Stimulated activated CD4-positive, alpha-beta T cell treated with anti-CD3 and anti-CD28 coated beads, TNF-alpha, amount 100 ng/mL, for 4 hours (primary cell): ENCODE measurements at regions not wholly inside any gene's neighbourhood (a gene's known extent, or its start where the extent isn't known, plus 50 kb on each side); places are given as distances from the start of the nearest gene placed in this dataset.
"Not testable (repeated sequence)": the region's sequence is repeated elsewhere in the genome, so short reads cannot be mapped to it uniquely, and the experiment has no call there.

Experiments
- DNase-seq, 3 experiments: peaks; one replicate each; pipeline ENCODE4 v3.0.0-alpha.2; 2020; ENCODE audit warnings: low read depth in 3 of 3

DNA sequence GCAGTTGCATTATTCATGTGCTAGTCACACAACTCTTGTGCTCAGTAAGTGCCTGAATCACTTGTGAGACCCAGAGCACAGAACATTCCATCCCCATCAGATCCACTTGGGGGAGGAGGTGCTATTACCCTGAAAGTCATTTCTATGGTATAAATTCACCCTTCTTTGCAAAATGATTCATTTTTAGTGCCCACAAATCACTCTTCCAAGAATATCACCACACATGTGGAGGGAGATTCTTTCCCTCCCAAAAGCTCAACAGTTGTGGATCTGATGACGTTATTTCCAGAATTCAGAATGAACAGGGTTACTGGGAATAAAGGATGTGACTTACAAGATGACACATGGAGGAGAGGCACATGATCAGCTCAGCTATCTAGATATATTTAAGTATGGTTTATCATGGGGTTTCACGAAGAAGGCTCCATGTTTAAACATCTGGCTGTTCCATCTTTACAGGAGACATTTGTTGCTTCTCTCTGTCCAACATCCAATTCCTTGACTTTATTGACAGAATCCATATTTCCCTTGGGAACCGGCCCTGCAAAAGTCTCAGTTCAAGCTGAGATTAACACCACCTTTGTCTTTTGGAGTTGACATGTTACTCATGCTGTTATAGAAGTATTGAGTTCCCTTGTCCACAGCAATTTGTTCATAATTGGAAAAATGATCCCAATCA lies 214.2 kb upstream of the PROK2 start:
- DNase-seq: no peak

DNA sequence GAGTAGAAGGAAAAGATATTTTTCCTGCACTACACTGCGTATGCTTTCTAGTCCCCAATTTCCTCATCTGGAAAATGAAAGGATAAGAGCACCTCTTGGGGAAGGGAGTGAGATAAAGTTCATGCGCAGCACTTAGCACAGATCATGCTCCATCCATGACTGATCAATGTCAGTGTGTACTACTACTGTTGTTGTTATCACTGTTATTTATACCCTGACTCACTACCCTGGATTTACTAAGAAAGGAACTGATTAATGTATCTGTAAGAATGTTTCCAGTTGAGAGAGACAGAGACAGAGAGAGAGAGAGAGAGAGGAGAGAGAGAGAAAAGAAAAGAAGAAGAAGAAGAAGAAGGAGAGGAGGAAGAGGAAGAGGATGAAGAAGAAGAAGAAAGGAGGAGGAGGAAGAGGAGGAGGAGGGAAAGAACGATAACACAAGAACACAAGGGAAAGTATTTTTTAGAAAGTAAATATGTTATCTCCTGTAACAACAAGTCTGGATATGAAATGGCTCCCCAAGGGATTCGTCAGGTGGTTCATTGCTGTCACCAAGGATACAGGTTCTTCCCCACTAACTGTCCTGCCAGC lies 212.2 kb upstream of the PROK2 start:
- no peak for DNase-seq

DNA sequence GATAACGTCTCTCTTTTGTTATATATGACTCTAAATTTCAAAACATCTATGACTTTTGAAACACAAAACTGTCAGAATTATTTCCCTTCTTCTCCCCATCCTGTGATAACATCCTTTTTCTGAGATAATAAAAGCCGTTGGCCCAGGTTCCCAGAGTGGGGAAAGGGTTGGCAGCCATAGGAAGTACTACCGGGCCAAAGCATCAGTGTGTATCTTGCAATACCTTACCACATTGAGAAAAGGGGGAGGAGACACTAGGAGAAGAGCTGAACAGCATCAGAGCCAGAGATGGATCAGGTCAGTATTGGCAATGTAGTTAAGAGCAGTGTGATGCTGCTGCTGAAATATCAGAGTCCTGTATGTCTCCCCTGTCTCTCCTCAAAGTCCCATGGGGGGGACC lies 210.0 kb upstream of the PROK2 start:
- no peak for DNase-seq

DNA sequence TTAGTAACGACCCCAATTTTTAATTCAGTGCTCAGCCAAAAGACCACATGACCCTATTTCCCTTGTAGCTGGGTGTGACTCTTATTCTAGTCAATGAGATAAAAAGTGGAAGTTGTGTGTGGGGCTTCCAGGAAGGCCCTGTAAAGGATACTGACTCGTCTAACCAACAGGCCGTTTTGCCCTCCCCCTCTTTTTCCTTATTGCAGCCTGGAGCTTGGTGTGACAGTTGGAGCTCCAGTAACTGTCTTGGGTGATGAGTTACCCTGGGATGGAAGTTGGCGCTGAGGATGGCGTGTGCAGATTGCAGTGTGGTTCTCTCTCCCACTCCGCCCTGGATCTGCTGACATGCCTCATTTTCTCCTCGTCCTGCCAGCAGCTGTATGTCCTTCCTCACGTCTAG lies 209.3 kb upstream of the PROK2 start:
- no peak for DNase-seq

DNA sequence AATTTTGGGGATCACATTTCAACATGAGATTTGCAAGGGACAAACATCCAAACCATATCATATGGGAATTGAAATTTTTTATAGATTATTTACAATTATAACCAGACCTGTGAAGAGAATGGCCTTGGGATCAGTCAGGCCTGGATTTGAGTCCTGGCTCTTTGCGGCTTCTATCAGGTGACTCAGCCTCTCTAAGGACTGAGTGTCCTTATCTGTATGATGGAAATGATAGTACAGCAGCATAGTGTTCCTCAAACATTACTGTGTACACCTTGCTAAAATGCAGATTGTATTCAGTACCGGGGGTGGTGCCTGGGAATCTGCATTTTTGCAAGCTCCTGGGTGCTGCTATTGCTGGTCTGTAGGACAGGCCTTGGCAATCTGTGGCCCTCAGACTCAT lies 206.7 kb upstream of the PROK2 start:
- no peak for DNase-seq

DNA sequence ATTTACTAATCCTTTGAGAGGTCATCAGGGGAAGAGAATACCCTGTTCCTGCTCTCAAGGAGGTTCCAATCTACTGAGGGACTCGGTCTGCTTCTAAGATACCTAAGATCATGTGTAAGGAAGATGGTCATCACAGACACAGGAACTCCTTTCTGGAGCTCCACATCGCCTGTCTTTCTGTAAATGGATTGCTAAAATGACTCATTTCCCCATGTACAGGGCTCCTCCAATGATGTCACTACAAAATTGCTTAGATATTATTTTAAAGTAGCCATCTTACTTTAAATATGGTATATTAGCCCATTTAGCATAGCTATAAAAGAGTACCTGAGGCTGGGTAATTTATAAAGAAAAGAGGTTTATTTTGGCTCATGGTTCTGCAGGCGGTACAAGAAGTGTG lies 206.1 kb upstream of the PROK2 start:
- no peak for DNase-seq

DNA sequence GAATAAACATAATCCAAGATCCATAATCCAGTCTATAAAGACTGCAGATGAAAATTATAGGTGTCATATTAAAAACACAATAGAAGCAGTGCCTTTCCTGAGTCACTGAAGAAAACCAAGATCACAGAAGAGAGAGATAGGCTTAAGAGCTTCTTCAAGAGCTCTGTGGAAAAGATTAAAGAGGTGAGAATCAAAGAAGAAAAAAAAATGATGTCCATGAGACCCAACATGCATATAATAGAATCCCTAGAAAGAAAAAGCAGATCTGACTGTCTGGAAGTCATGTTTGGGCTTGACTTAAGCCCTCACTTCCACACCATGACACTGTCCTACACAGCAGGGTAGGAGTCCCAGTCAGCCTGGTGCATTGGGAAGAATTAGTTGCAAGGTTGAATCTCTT lies 205.6 kb upstream of the PROK2 start:
- DNase-seq: no peak

DNA sequence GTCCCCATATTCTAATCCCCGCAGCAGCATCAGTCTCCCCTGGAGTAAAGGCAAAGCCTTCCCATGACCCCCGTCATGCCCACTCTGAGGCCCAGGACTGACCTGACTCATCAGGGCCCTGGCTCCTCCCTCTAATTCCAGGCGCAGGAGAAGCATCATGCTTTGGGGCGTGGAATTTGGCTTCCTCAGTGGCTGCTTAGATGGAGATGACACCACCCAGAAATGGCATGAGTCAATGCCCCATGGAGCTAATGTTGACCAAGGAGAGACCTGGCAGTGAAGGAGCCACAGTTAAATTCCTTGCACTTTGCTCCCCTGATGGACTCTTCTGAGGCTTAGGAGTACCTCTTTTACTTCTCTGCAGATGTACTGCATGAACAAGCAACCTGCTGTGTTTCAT lies 204.2 kb upstream of the PROK2 start:
- no peak for DNase-seq

DNA sequence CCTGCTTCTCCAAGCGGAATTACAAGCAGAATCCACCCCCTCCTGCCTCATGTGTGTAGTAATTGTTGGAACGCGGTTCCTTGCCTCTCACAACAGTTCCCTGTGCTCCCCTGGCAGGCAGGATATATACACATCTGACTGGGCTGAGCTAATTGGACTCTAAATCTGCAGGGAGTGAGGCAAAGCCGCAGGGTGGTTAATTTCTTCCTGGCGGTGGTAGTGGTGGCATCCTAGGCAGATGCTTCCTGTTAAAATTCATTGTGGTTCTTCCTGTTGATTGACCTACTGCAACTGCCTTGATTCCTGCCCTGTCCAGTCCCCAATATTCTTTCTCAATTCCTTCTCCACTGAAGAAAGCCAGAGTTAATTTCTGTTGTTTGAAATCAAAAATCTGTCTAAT lies 202.9 kb upstream of the PROK2 start:
- DNase-seq: no peak

DNA sequence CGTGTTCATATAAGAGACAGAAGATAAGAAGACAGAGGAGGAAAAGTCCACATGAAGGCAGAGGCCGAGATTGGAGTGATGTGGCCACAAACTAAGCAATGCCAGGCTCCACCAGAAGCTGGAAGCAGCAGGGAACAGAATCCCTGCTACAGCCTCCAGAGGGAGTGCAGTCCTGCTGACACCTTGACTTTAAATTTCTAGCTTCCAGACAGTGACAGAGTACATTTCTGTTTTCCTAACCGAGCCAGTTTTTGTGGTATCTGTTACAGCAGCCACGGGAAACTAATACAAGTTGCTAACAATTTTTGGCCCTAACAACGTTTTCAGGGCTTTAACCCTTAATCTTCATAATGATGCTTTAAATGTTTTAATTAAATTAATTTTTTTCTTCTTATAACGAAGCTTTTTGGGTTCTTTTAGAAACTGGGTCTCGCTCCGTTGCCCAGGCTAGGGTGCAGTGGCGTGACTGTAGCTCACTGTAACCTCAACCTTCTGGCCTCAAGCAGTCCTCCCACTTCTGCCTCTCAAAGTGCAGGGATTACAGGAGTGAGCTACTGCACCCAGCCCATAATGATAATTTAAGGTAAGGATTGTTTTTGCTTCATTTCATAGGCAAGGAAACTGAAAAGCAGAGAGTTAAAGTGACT lies 202.3 kb upstream of the PROK2 start:
- DNase-seq: no peak

DNA sequence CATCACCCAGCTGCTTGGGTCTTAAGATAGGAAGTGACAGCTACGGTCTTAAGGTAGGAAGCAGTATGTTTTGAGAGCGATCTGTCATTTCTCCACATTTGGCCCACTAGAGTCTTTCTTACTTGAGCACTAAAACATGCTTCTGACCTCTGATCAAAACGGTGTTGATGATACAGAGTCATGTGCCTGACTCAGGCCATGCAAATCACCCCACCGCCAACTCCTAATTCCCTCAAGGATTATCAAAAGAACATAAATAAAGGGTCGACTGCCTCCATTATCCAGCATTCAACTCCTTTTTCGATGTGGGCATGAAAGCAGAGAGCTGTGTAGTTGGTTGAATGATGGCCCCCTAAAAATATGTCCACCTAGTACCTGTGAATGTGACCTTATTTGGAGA lies 201.7 kb upstream of the PROK2 start:
- no peak for DNase-seq

DNA sequence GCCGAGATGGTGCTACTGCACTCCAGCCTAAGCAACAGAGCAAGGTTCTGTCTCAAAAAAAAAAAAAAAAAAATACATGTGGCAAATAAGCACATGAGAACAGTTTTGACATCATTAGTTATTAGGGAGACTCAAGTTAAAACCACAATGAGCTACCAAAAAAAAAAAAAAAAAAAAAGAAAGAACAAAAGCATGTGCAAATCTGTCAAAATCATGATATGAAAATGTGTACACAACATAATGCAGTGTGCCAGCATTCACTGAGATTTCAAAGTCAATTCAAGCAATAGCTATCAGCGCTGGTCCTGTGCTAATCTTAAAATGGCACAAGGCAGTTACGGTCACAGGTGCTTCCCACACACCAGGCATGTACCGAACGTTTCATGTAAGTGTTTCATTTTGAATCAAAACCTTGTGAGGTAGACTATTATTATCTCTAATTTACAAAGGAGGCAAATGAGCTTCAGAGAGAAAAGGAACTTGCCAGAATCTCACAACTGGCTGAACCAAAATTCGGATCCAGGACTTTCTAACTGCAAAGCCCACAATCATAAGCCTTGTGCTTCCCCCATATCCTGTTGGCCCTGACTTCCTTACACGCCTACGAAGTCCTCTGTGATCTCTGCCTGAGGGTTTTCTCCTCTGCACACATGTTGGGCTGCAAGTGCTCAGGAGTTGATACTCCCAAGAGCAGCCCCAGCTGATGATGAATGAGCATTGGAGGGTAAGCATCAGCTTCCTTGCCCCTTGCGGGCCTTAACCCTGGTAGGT lies 200.1 kb upstream of the PROK2 start:
- DNase-seq: no peak

DNA sequence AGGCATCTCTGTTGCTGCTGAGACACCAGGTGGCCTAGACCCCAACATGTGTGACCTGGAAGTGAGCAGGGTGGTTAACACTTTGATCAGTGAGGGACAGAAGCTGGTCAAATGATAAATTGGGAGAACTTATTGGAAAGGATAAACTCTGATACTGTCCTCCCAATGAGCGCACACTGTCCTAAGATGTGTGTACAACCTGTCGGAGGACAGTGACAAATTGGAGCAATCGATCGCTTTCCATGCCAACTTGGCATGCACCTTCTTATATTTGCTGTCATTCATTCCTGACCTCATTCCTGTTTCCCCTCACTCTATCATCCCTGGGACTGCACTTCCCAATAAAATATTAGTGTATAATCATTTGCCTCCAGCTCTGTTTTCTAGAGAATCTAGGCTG lies 198.7 kb upstream of the PROK2 start:
- no peak for DNase-seq

DNA sequence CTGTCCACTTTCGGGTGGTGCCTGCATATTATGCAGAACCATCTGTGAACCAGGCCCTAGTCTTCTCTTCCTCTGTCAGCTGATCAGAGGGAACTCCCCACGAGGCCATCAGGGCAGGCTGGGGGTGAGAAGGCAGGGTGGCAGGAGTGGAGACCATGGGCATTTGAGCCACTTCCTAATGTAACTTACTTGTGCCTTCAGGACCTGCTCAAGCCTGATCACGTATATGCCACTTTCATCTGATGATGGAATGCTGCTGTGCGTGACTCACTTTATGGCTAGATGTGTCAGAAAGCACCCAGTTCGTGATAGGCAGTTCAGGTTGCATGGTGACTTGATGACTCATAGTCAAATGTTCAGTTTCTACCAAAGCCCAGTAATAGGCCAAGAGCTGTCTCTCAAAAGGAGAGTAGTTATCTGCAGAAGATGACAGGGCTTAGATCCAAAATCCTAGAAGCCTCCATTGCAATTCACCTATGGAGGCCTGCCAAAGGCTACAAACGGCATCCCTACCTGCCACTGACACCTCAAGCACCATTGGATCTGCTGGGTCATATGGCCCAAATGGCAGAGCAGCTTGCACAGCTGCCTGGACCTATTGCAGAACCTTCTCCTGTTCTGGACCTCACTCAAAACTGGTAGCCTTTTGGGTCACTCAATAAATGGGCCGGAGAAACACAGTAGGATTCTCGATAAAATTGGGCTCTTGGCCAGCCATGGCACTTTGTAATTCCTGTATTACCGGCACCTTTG lies 197.7 kb upstream of the PROK2 start:
- not testable (repeated sequence) for DNase-seq

DNA sequence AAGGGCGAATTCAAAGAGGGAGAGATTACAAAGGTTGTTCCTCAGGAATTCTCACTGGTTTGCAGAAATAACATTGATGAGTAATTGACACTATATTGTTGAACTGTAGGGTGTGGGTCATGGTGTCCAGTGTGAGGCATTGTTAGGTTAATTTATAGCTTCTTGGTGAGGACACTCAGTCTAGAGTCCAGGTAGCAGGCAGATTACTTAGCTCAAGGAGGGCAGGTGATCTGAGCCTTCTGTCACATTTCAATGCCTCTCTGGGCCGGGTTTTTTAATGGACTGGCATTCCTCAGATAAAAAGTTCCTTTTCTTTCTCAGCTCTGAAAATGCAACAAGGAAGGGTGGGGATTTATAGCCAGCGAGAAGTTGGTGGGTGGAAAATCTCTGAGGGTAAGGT lies 194.2 kb upstream of the PROK2 start:
- no peak for DNase-seq

DNA sequence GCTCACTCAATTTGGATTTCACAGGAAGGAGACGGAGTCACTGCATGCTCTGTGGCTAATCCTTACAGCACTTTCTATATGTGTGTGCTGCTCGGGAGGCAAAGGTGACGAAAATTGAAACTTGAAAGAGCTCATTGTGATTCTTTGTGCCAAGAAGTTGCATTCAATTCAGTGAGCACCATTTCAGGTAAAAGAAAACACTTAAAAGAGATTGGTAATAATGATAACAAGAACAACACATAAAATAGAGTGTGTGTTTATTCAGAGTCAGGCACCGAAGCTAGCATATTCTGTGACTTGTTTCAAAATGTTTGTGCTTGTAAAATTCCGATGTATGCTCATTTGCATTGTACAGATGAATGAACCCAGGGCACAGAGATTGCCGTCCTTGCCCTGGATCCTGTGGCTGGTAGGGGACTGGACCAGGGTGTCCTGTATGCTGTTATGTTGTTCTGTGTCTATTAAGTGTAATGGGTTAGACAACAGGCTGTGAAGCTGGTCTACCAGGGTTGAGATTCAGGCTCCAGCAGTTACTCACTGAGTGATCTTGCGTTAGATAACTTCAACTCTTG lies 193.3 kb upstream of the PROK2 start:
- no peak for DNase-seq

DNA sequence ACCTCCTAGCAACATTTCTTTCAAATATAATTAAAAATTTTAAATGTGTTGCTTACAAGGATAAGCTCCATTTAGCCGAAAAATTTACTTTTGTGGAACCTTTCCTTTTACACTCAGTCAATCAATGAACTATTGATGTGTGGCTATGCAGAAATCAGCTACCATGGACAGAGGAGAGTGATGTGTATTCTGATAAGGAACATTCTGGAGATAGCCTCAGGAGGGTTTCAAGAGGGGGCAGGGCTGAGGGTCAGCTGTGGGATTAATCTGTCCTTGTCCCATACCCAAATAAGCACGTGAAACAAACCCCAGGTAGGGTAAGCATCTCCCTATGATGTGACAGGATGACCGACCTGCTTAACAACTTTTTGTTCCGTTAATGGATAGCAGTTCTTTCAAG lies 192.6 kb upstream of the PROK2 start:
- DNase-seq: no peak

DNA sequence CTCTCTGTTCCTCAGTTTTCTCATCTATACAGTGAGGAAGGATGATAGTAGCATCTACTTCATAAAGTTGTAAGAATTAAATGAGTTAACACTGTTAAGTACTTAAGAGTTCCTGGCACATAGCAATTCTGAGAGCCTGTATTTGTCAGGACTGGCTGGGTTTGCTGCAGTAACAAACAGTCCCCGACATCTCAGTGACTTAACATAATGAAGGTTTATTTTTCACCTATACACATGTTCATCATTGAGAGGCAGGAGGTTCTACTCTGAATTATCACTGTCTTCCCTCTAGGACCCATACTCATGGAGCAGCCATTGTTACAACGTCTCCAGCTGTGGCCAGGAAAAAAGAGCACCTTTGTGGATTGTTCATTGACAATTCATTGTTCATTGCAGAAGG lies 190.6 kb upstream of the PROK2 start:
- no peak for DNase-seq

DNA sequence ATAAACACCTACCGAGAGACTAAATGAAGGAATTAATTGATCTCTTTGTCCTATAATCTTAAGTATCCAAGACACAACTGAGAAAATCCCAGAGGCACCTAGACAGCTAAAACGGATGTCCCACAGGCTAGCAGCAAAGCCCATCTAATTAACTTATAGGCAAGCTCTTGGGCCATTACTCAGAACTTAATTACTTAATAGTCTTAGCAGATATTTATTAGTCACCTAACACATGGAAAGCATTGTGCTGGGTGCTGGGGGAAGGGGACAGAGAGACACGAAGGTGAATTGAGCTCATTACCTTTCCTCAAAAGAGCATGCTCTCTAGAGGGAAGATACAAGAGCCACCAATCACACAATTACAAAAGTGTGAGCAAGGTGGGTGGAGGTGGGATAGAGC lies 189.8 kb upstream of the PROK2 start:
- DNase-seq: no peak

DNA sequence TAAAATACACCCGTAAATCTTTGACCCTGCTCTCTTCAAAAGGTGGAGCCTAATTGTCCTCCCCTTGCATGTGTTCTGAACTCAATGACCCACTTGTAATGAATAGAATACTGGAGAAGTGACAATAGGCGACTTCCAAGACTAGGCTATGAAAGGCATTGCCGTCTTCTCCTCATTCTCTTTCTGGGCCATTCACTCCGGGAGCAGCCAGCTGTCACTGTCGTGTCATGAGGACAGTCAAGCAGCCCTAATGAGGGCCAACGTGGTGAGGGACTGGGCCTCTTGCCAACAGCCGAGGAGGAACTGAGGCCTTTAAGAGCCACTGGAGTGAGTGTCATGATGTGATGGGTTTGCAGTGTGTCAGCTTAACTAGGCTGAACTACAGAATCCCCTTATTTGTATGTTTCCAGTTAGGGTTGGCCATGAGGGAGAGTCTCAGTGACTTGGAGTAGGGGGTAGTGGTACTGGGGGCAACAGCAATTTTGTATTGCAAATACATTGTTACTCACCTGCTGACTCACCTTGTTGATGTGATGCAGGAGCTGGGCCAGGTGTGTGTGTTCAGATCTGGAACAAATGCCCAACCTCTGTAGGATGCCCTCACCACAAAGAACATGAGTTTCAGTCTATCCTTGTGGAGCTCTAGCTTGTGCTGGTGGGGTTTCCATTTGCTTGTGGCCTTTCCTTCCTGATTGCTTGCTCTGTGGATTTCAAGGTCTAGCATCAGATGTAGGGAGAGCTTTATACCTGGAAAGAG lies 188.5 kb upstream of the PROK2 start:
- no peak for DNase-seq

DNA sequence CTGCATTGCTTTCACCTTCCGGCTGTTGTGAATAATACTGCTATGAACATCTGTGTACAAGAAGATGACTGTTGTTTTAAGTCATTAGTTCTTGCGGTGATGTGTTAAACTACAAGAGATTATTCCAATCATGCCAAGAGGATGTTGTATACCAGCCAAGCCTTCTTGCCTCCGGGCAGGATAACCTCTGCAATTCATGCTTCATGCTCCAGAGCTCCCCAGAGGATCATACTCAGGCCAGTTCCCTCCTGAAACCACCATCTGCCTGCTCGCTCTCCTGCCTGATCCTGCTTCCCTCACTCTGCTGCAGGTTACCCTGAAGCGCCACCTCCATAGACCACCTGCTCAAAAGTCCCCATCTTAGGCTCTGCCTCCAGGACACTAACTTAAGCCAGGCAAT lies 187.1 kb upstream of the PROK2 start:
- DNase-seq: no peak
